ENCODE measurements at regions not wholly inside any gene's neighbourhood (a gene's known extent, or its start where the extent isn't known, plus 50 kb on each side); places are given as distances from the start of the nearest gene placed in this dataset.

GRCh38 chr4:123740236-123740635 is 343.6 kb downstream of the SPRY1 start:
- TF ChIP-seq POLR2A (IDR thresholded peaks at IDR 0.05; ENCODE audit: low read depth, low read length) (no peak), POLR2AphosphoS5 (IDR thresholded peaks at IDR 0.05; ENCODE audit: low read depth, low read length) (no peak)

All from GM12892 (cell line).